GM21360 (cell line): ENCODE measurements at regions not wholly inside any gene's neighbourhood (a gene's known extent, or its start where the extent isn't known, plus 50 kb on each side); places are given as distances from the start of the nearest gene placed in this dataset.
"Not testable (repeated sequence)": the region's sequence is repeated elsewhere in the genome, so short reads cannot be mapped to it uniquely, and the experiment has no call there.

Experiments used
- ATAC-seq: cut with Tn5 transposase; IDR thresholded peaks from one replicate; pipeline ENCODE4 v1.9.1; 2021; ENCODE audit warnings: mild to moderate bottlenecking, moderate library complexity; ENCODE audit not compliant: unreplicated experiment

DNA sequence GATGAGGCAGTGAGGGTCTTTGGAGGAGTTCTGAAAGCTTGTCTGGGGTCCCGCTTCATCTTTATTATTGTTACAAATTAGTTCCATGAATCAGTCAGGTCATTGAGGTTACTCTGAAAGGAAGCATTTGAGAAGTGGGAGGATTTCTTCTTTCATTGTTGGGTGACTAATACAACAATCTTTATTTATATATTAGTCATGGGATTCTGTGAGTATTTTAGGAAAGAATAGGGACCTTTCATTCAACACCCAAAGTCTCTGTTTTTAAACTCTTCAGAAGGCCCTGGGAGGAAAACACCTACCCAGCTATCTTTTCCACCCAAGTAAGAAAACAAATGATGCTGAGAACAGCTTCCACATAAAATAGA, 98.3 kb downstream of the SOD2 start:
- no peak for ATAC-seq

DNA sequence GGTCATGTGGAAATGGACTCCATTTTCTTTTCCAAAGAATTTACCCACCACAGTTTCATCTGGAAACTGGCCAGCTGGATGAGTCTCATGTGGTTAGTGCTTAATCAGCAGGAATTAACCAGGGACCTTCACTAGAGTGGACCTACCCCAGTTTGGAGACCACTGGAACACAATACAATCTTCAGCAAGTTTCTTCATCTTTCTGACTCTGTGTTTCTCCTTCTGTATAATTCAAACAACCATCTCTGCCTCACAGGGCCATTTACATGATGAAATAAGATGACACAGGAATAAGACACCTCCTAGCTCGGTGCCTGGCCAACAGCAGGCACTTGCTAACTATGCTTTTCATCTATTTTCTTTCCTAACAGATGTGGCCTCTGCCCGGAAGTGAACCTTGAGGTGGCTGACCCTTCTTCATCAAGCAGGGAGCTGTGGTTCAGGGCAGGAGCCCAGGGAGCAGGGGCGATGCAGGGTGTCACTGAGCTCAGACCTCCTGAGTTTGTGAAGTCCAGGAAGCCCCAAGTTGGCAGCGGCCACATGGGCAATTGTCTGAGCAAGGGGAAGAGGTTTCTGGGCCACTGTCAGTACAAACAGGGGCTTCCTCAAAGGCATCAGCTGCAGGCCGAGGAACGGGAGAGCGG, 98.8 kb downstream of the SOD2 start:
- ATAC-seq: no peak

DNA sequence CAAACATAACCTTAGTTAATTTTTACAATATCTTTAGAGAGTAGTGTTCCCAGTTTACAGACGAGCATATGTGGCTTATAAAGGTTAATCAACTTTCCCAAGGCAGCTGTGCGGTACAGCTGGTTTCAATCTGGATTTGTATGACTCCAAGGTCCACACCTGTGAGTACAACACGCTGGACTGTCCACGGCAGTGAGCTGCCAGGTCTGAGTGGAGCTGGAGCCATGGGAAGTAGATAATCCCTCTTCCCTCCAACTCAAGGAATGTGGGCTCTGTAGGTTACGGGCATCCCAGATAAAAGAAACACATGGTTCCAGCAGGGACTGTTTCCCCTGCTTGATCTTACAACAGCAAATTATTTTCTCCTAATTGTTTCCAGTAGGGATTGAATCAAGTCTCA, 102.2 kb downstream of the SOD2 start:
- ATAC-seq: no peak

DNA sequence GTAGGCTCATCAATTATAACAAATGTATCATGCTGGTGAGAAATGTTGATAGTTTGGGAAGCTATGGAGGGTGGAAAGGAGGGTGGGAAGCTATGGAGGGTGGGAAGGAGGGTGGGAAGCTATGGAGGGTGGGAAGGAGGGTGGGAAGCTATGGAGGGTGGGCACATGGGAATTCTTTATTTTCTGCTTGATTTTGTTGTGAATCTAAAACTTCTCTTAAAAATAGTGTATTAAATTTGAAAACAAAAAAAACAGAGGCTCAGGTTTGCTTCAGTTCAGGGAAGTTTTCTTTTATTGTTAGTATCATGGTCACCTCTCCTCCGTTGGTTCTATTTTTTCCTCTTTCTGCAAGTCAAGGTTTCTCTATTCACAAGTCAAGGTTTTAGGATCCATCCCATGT, 106.4 kb downstream of the SOD2 start:
- no peak for ATAC-seq

DNA sequence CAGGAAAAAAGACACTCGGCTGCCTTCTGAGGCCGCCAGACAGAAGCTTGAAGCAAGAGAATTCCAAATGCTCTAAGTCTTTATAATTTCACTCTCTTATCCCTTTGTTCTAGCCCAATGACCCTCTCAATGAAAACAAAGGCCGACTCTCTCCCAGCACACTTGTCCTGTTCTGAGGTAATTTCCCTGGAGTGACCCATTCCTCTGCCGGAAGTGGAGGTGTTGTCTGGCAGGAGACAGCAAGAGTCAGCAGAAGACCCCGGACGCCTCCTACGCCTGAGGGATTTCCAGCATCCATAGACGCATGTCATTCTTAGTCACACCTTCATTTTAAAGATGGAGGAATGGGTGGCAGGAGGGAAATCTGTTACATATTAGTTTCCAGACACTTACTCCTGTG, 110.3 kb downstream of the SOD2 start:
- no peak for ATAC-seq

DNA sequence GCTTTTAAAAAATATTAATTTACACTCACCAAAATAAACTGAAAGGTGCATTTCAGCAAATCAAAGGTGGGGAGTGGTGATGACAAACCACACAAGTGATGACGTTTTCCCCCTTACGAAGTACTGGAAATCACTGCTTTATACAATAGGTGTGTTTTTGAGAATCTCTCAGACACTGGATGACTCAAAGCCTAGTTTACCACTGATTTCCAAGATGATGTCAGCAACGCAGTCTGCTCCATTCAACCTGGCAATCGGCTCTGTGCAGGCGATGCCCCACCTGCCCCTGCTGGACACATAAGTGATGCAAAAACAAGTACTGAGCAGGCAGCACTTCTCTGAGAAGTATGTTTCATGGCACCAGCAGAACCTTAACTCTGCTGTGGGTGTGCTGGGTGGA, 114.4 kb downstream of the SOD2 start:
- ATAC-seq: no peak

DNA sequence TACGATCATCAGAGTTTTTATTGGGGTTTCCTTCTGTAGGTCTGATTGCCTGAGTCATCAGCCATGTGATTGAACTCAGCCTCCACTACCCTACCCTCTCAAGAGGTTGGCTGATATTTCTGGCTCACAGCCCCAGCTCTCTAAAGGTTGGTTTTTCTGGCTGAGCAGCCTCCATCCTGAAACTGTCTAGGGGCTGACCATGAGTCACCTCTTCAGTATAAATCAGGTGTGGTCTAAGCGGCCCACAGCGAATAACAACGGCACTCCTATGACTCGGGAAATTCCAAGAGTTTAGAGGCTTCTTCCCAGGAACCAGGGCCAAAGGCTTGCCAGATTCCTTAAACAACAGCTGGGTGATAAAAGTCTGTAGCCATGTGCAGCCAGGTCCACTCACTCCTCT, 115.5 kb downstream of the SOD2 start:
- no peak for ATAC-seq

DNA sequence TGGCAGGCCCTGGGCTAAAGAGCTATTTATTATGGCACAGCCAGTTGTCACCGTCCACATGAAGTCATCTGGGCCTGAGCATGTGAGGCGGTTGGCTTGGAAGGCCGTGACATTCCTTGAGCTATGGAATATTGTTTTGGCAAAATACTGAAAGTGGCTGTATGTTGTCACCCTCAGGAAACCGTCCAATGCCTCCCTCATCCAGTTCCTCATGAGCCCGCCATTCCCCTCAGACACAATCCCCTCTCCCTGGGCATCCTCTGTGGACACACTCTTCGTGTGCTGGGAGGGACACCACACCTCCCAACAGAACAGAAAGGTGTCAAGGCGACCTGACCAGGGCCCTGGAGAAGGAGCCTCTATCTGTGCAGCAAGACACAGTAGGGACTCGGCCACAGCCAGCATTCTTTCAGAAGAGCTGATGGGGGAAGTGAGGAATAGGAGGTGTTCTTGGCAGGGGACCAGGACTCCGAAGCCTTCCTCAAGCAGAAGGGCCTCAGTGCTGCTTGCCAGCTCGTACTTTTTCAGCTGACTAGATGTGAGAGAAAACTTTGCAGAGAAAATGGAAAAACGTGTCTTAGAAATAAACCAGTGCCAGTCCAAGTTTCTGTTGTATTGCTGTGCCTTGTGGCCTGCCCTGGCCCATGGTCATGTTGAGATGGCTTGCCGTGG, 120.5 kb downstream of the SOD2 start:
- ATAC-seq: no peak

DNA sequence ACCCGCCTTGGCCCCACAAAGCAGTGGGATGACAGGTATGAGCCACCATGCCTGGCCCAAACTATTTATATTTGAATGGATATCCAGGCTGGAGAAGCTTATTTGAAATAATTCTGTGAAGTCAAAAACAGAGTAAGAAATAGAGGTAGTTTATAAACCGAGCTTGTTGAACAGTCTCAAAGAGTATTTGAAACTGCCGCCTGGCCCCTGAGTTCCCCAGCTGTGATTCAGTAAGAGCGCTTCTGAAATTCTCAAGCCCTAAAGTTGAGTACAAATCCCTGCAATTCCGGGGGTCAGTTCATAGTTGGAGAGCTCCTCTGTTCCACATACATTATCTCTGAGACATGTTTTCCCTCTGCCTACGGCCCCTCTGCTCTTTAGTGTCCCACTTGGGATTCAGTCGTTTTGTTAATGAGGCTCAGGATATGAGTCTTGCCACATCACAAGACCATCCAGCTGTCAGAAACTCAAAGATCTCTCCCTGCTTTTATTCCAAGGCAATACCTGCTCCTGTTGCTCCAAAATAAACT, 127.8 kb downstream of the SOD2 start:
- ATAC-seq: no peak

DNA sequence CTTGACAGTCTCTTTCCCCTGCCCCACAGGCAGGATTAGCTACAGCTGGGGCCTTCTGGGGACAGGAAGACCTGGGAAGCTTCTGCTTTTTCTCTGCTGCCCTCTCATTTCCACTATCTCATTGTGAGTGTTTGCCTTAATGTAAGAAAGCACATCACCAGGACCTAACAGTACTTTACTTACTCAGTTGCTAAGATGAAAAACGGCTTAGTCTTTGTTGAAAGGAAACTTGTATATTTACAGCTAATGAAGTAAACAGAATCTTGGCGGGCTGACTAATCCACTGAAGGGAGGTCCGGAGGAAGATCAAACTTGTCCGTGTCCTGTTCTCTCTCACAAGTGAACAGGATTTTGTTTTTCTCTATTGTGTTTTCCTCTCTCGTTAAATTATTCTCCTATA, 128.6 kb downstream of the SOD2 start:
- ATAC-seq: no peak

DNA sequence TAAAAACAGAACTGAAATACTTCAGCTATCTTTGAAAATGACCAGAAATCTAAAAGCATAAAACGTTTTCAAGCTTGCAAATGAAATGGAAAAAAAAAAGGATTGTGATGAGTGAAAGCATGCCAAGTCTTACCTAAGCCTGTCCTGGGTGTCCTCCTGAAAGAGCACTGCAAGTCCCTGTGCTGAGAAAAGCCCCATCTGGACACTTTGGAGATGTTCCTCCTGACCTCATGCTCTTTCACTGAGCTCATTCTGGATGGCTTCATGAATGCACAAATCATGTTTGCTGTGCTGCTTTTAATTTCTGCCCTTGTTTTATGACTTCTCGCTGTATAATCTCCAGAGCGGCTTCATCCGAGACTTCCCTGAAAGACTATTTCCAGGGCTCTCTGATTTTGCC, 136.0 kb downstream of the SOD2 start:
- ATAC-seq: no peak

DNA sequence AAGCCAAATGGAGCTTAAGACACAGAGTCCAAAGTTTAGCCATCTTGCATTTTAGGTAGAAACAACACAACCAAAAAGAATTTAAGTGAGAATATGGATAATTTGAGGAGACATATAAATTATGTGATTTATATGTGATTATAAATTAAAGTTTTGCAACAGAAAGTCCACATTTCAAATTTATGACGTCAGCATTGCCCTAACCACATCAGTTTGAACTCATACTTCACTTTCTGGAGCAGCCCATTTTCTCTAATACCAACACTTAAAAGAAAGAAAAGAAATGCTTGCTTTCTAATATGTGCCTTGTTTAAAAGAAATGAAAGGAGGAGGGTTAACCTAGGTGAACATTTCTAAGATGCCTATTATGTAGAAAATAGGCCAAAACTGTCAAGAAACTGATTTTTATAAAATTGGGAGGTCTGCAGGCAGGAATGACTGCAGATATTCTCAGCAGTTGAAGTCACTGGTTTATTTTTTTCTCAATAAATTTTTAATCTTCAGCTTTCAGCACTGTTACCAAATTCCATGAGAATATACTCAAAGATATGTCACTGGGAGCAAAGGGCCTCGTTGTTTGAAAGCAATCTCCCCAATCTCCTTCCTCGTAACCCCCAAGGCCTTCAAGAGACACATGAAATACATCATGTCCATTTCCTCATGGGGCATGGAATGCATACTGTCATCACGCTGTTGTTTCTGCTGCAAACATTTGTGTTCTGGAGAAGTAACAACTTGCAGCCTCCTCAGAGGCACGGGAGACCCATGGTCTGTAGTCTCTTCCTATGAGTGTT, 137.8 kb downstream of the SOD2 start:
- no peak for ATAC-seq

DNA sequence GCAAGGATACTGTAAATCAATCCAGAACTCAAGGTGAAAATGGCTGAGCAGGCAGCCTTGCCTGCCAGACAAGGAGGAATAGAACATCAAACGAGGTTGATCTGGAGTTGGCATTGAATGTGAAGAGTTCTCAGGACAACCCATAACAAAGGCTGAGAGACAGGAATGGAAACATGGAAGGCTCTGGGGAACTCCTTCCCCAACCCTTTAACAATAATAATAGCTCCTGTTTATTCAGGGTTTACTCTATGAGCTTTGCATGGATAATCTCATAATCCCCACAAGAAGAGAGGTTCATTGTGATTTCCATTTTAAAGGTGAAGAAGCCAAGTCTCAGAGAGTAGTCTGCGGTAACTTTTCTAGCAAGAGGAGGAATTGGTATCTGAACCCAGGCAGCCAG, 151.7 kb downstream of the SOD2 start:
- ATAC-seq: no peak

DNA sequence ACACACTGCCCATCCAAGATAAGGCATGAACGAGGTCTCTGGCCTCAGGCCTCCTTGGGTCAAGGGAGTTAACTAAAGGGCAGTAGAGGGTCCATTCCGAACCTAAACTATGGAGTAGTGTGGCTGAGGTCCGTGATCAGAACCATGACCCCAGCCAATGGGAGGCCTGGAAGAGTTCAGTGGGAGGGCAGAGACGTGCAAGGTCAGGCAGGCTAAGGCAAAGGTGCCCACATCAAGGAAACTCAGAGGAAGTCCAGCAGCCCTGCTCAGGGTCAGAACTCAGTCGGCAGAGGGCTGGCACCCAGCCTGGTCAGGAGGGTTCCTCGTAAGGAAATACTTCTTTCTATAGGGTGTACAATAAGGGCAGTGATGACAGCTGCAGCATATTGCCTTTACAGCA, 152.2 kb downstream of the SOD2 start:
- ATAC-seq: no peak

DNA sequence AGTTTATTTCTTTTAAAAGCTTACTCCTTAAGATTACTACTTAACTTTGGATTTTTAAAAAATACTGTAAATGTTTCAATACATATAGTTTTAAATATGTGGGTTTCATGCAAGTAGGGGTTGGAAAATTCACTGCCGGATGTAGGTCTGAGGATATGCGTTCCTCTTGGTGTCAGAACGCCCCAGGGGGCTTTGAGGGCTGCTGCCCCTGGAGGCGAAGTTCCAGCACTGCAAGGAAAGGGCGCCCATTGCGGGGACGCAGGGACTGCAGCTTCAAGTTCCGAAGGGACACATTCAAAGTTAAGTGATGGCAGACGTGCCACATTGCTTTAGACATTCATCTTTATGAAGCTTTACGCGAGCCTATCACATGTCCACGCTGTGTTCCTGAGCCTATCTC, 152.9 kb downstream of the SOD2 start:
- no peak for ATAC-seq

DNA sequence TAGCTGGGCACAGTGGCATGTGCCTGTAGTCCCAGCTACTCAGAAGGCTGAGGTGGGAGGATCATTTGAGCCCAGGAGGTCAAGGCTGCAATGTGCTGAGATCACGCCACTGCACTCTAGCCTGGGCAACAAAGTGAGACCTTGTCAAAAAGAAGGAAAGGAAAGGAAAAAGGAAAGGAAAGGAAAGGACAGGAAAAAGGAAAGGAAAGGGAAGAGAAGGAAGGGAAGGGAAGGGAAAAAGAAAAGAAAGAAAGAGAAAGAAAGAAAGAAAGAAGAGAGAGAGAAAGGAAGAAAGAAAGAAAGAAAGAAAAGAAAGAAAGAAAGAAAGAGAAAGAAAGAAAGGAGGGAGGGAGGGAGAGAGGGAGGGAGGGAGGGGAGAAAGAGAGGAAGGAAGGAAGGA, 155.0 kb downstream of the SOD2 start:
- ATAC-seq: not testable (repeated sequence)

DNA sequence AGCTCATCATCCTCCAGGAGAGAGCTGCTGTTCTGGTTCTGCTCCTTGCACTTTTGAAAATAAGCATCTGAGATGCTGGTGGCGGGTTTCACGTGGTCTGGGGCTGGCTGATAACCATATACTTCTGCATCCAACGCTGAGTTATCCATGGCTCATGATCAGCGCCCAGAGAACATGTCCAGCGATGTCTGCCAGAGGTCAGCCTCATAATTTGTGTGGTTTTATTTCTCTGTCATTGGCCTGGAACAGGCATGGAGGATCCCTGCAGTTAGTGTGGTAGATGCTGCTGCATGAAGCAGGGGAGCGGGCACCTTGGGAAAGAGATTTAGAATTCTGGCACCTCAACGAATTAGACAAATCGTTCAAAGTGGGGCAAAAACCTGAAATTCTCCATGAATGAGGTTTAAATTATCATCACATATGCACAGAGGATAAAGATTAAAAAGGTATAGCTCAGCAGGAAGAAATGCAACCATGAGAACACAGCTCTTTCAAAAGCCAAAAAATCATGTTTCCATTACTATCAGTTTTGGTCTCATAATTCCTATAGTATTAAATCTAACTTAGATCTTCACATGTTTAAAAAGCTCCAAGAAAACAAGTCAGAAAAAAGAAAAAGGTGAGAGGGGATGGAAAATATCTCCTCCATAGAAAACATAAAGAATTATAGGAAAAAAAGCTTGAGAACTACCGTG, 157.2 kb downstream of the SOD2 start:
- ATAC-seq: no peak

DNA sequence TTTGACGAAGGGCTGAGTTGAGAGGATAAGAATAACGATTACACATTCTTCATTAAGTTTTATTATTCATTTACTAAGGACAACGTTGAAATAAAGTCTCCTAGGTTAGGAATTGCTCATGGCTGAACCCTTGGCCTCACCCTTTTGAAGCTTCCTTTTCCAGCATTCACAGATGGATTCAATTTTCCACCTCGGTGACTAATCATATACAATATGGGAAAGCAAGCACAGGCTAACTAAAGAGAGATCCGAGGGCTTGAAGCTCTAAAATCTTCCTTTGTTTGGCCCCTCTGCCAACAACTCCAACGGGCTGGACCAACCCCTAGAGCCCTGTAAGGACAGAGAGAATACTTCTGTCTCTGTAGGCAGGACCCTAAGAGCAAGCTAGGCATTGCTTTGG, 159.5 kb downstream of the SOD2 start:
- no peak for ATAC-seq

DNA sequence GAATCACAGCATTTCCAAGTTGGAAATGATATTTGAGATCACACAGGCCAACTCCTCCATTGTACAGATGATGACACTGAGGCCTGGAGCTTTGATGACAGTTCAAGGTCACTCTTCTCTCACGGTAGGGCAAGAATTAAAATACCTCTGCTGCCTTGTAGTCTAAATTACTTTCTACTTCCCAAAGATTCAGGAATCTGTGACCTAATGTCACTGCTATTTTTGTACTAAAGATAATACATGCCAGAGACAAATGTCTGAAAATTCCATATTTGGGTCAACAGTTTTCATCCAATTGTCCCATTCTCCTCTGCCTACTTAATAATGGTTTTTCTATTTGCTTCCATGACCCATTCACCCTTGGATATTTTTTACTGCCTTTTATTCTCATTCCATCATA, 160.0 kb downstream of the SOD2 start:
- no peak for ATAC-seq

DNA sequence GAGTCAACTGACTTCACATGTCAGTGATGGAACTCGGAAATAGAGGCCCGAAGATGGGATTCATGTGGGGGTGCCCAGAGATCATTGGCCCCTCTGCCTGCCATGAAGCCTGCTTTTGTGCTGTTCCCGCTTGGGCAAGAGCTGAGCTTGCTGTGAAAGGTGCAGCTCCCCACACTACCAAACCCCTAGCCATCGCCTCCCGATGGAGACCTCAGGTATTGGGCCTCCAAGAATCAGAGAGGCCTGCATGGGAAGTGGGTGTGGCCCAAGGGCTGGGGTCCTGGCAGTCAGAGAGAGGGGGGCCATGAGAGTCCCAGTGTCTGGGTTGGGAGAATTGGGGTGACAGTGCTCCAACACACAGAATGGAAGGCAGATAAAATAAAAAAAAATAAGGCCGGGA, 160.9 kb downstream of the SOD2 start:
- no peak for ATAC-seq

DNA sequence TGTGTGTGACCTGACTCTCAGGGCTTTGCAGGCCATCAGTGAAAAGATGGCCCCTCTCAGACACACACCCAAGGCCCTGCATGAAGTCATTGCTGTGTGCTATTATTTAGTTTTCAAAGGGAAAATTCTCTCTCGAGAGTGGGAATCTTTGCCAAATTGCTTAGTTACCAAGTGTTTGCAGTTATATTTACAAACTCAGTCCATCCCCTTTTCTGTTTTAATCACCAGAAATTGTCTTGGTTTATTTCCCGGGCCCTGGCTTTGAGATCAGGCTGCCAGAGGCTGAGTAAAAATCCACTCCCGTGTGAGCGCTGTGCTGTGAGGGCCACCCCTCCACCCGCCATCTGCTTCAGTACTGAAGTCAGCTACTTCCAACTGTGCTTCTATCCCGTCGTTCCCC, 163.1 kb downstream of the SOD2 start:
- ATAC-seq: no peak

DNA sequence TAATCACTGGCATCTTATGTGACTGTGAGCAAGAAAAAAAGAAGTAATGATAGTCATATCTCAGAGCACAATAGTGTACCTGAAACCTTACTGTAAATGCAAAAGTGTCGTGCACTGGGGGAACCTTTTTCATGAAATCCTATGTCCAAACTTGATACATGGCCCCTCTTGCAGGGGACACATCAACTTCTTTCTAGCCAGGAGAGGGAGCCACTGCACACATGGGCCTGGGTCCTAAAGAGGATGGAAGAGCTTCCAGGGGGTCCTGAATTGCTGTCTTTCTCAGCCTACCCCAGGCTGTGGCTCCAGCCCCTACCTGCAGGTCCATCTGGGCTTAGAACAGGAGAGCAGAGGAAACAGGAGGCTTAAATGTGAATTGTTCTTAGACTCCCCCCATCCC, 165.7 kb downstream of the SOD2 start:
- no peak for ATAC-seq
